ENCODE measurements at regions not wholly inside any gene's neighbourhood (a gene's known extent, or its start where the extent isn't known, plus 50 kb on each side); places are given as distances from the start of the nearest gene placed in this dataset.
"Not testable (repeated sequence)": the region's sequence is repeated elsewhere in the genome, so short reads cannot be mapped to it uniquely, and the experiment has no call there.

GRCh38 chr7:140283472-140283871 is 106.7 kb upstream of the KDM7A start:
- no peak for DNase-seq

- no peak for DNase-seq
Measured at GRCh38 chr7:140281960-140282359, 105.2 kb upstream of the KDM7A start.

- no peak for DNase-seq
Measured at GRCh38 chr7:140281255-140281654, 104.5 kb upstream of the KDM7A start.

GRCh38 chr7:140276001-140276400 is 99.2 kb upstream of the KDM7A start:
- no peak for DNase-seq

GRCh38 chr7:140275069-140275965 is 98.5 kb upstream of the KDM7A start:
- DNase-seq = no peak

- DNase-seq = no peak
Measured at GRCh38 chr7:140273417-140273816, 96.6 kb upstream of the KDM7A start.

- not testable (repeated sequence) for DNase-seq
Measured at GRCh38 chr7:140271643-140271968, 94.8 kb upstream of the KDM7A start.

- no peak for DNase-seq
Measured at GRCh38 chr7:140269004-140269638, 92.3 kb upstream of the KDM7A start.

- no peak for DNase-seq
Measured at GRCh38 chr7:140267381-140268226, 90.8 kb upstream of the KDM7A start.

- DNase-seq = no peak
Measured at GRCh38 chr7:140263277-140263676, 86.5 kb upstream of the KDM7A start.

- no peak for DNase-seq
Measured at GRCh38 chr7:140262242-140262903, 85.6 kb upstream of the KDM7A start.

- no peak for DNase-seq
Measured at GRCh38 chr7:140261522-140261921, 84.7 kb upstream of the KDM7A start.

GRCh38 chr7:140261105-140261486 is 84.3 kb upstream of the KDM7A start:
- DNase-seq = no peak

- DNase-seq = no peak
Measured at GRCh38 chr7:140260352-140261104, 83.7 kb upstream of the KDM7A start.

- not testable (repeated sequence) for DNase-seq
Measured at GRCh38 chr7:140257278-140257677, 80.5 kb upstream of the KDM7A start.

- not testable (repeated sequence) for DNase-seq
Measured at GRCh38 chr7:140254976-140255375, 78.2 kb upstream of the KDM7A start.

- no peak for DNase-seq
Measured at GRCh38 chr7:140249036-140249806, 72.4 kb upstream of the KDM7A start.

- no peak for DNase-seq
Measured at GRCh38 chr7:140247559-140247958, 70.8 kb upstream of the KDM7A start.

GRCh38 chr7:140245611-140246105 is 68.9 kb upstream of the KDM7A start:
- no peak for DNase-seq

- DNase-seq = no peak
Measured at GRCh38 chr7:140242057-140243031, 65.6 kb upstream of the KDM7A start.

Data from activated CD4-positive, alpha-beta T cell treated with anti-CD3 and anti-CD28 coated beads, Interleukin-2, amount 50 U/mL, for 4 hours (primary cell).